ENCODE measurements at regions not wholly inside any gene's neighbourhood (a gene's known extent, or its start where the extent isn't known, plus 50 kb on each side); places are given as distances from the start of the nearest gene placed in this dataset.

DNA sequence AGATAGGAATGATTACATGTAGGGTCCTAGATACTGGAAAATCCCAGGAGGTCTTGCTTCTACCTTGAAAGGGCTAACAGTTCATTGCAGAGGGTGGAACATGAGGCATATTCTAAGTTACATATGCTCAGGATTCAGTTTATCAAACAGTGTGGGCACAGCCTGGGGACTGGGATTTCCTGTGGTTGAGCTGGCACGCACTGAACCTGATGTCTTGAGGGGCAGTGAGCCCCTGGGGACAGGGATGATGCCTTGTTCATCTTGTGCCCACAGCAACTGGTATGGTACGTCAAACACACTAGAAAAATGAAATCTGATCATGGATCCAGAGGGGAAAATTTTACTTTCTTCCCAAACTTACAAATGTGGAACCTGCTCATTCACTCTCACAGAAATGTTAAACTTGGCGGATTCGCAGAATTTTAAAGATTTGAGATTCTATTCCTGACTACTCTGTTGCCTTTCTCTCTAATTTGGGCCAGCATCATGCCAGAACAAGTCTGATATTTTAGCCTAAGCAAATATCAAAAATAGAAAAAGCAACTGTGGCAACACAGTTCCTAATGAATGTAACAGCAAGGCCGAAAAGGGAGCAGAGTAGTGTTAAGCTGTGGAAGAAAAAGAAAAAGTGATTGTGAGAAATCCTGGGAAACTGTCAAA, 68.2 kb upstream of the COL24A1 start:
- TF ChIP-seq, protein P1, sequence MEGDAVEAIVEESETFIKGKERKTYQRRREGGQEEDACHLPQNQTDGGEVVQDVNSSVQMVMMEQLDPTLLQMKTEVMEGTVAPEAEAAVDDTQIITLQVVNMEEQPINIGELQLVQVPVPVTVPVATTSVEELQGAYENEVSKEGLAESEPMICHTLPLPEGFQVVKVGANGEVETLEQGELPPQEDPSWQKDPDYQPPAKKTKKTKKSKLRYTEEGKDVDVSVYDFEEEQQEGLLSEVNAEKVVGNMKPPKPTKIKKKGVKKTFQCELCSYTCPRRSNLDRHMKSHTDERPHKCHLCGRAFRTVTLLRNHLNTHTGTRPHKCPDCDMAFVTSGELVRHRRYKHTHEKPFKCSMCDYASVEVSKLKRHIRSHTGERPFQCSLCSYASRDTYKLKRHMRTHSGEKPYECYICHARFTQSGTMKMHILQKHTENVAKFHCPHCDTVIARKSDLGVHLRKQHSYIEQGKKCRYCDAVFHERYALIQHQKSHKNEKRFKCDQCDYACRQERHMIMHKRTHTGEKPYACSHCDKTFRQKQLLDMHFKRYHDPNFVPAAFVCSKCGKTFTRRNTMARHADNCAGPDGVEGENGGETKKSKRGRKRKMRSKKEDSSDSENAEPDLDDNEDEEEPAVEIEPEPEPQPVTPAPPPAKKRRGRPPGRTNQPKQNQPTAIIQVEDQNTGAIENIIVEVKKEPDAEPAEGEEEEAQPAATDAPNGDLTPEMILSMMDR (IDR thresholded peaks at IDR 0.05) = no peak
- TF ChIP-seq POLR2A (IDR thresholded peaks at IDR 0.05) = no peak
- no peak for TF ChIP-seq POLR2AphosphoS5 (IDR thresholded peaks at IDR 0.05)
